Nephron progenitor cell (in vitro differentiated cells): ENCODE measurements at regions not wholly inside any gene's neighbourhood (a gene's known extent, or its start where the extent isn't known, plus 50 kb on each side); places are given as distances from the start of the nearest gene placed in this dataset.

Experiments
- DNase-seq: peaks from one replicate; pipeline ENCODE4 v3.0.0; 2021
- H3K27ac Mint-ChIP-seq: 2 replicates; pipeline ENCODE4 v1.8.0; 2021; ENCODE audit warnings: mild to moderate bottlenecking, moderate library complexity, mixed read lengths
- H3K27me3 Mint-ChIP-seq: 2 replicates; pipeline ENCODE4 v1.8.0; 2021; ENCODE audit warnings: mild to moderate bottlenecking, low read depth, mixed read lengths; ENCODE audit not compliant: poor library complexity
- H3K36me3 Mint-ChIP-seq: 2 replicates; pipeline ENCODE4 v1.8.0; 2021; ENCODE audit warnings: low read depth, mixed read lengths
- H3K4me1 Mint-ChIP-seq: 2 replicates; pipeline ENCODE4 v1.8.0; 2021; ENCODE audit warnings: mixed read lengths
- H3K4me3 Mint-ChIP-seq: 2 replicates; pipeline ENCODE4 v1.8.0; 2021; ENCODE audit warnings: mild to moderate bottlenecking, moderate library complexity, mixed read lengths
- H3K9me3 Mint-ChIP-seq: 2 replicates; pipeline ENCODE4 v1.8.0; 2021; ENCODE audit warnings: mild to moderate bottlenecking, moderate library complexity, mixed read lengths
- TF ChIP-seq, protein P1 (sequence below): fragments of 200-600 bp; sonication (generic); IDR thresholded peaks from 2 replicates; pipeline ENCODE4 v1.5.0; 2021; ENCODE audit warnings: antibody characterized with exemption

- TF ChIP-seq, protein P1, sequence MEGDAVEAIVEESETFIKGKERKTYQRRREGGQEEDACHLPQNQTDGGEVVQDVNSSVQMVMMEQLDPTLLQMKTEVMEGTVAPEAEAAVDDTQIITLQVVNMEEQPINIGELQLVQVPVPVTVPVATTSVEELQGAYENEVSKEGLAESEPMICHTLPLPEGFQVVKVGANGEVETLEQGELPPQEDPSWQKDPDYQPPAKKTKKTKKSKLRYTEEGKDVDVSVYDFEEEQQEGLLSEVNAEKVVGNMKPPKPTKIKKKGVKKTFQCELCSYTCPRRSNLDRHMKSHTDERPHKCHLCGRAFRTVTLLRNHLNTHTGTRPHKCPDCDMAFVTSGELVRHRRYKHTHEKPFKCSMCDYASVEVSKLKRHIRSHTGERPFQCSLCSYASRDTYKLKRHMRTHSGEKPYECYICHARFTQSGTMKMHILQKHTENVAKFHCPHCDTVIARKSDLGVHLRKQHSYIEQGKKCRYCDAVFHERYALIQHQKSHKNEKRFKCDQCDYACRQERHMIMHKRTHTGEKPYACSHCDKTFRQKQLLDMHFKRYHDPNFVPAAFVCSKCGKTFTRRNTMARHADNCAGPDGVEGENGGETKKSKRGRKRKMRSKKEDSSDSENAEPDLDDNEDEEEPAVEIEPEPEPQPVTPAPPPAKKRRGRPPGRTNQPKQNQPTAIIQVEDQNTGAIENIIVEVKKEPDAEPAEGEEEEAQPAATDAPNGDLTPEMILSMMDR = no peak
- H3K4me3 Mint-ChIP-seq = no peak overlapping the region
- DNase-seq = no peak
- no peaks in the 10 kb centered on the region for H3K27me3 Mint-ChIP-seq
- peaks cover 10% of the 10 kb centered on the region for H3K9me3 Mint-ChIP-seq
- peaks cover 9% of the 10 kb centered on the region for H3K4me1 Mint-ChIP-seq
- no peaks in the 10 kb centered on the region for H3K36me3 Mint-ChIP-seq
- no peak overlapping the region for H3K27ac Mint-ChIP-seq
These were observed 251.8 kb downstream of the TBX15 start for GRCh38 chr1:118736322-118736721.

GRCh38 chr1:118717893-118718292 is 270.2 kb downstream of the TBX15 start:
- Mint-ChIP-seq H3K27me3 (peaks cover 2% of the 10 kb centered on the region), H3K27ac (no peak overlapping the region), H3K9me3 (peaks cover 13% of the 10 kb centered on the region), H3K4me1 (peaks cover 12% of the 10 kb centered on the region), H3K4me3 (no peak overlapping the region), H3K36me3 (no peaks in the 10 kb centered on the region)
- TF ChIP-seq, protein P1 = no peak
- no peak for DNase-seq

- peaks cover 12% of the 10 kb centered on the region for H3K4me1 Mint-ChIP-seq
- peaks cover 2% of the 10 kb centered on the region for H3K27me3 Mint-ChIP-seq
- H3K4me3 Mint-ChIP-seq = no peak overlapping the region
- TF ChIP-seq, protein P1 = no peak
- no peak for DNase-seq
- H3K9me3 Mint-ChIP-seq = peaks cover 9% of the 10 kb centered on the region
- no peak overlapping the region for H3K27ac Mint-ChIP-seq
- H3K36me3 Mint-ChIP-seq = no peaks in the 10 kb centered on the region
These were observed 271.4 kb downstream of the TBX15 start for GRCh38 chr1:118716775-118717174.

- no peak overlapping the region for H3K27ac Mint-ChIP-seq
- DNase-seq = no peak
- H3K4me1 Mint-ChIP-seq = no peaks in the 10 kb centered on the region
- H3K9me3 Mint-ChIP-seq = peaks cover 5% of the 10 kb centered on the region
- TF ChIP-seq, protein P1 = no peak
- no peaks in the 10 kb centered on the region for H3K36me3 Mint-ChIP-seq
- H3K27me3 Mint-ChIP-seq = peaks cover 2% of the 10 kb centered on the region
- H3K4me3 Mint-ChIP-seq = no peak overlapping the region
These were observed 276.8 kb downstream of the TBX15 start for GRCh38 chr1:118711356-118711755.

DNA sequence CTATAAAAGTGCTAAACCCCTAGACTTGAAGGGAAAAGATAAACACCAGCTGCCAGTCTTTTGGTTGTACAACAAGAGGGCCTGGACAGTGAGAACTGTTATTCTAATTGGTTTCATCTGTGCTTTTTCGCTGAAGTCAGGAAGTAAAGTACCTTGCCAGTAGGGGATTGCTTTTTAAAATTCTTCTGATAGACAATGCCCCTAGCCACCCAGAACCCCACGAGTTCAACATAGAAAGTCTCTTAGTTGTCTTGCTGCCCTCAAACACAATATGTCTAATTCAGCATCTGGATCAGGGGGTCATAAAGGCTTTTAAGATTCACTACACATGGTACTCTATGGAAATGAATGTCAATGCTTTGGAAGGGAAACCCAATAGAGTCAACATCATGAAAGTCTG is 289.2 kb downstream of the TBX15 start:
- Mint-ChIP-seq H3K4me1 (no peaks in the 10 kb centered on the region), H3K27ac (no peak overlapping the region), H3K9me3 (peaks cover 20% of the 10 kb centered on the region), H3K36me3 (no peaks in the 10 kb centered on the region), H3K27me3 (peaks cover 4% of the 10 kb centered on the region), H3K4me3 (no peak overlapping the region)
- no peak for DNase-seq
- TF ChIP-seq, protein P1 = no peak

- H3K36me3 Mint-ChIP-seq = no peaks in the 10 kb centered on the region
- TF ChIP-seq, protein P1 = no peak
- H3K9me3 Mint-ChIP-seq = peaks cover 7% of the 10 kb centered on the region
- no peak overlapping the region for H3K4me3 Mint-ChIP-seq
- H3K27me3 Mint-ChIP-seq = peaks cover 4% of the 10 kb centered on the region
- no peak for DNase-seq
- H3K27ac Mint-ChIP-seq = no peak overlapping the region
- no peaks in the 10 kb centered on the region for H3K4me1 Mint-ChIP-seq
These were observed 296.0 kb downstream of the TBX15 start for GRCh38 chr1:118692143-118692542.
